PC-3 (cell line): ENCODE measurements at regions not wholly inside any gene's neighbourhood (a gene's known extent, or its start where the extent isn't known, plus 50 kb on each side); places are given as distances from the start of the nearest gene placed in this dataset.

ENCODE experiments used
- CTCF ChIP-seq: fragments of 300-600 bp; sonication (generic); conservative IDR thresholded peaks from 2 replicates; pipeline ENCODE4 v1.5.1; 2017; ENCODE audit warnings: antibody characterized with exemption, low read depth, mild to moderate bottlenecking, low read length
- EZH2 ChIP-seq: fragments of 300-600 bp; sonication (generic); IDR thresholded peaks from one replicate; pipeline ENCODE4 v1.6.1; 2017; ENCODE audit warnings: antibody characterized with exemption, mild to moderate bottlenecking, low read length; ENCODE audit not compliant: unreplicated experiment
- EZH2phosphoT487 ChIP-seq: fragments of 300-600 bp; sonication (generic); IDR thresholded peaks from 2 replicates; pipeline ENCODE4 v1.6.1; 2018; ENCODE audit warnings: mild to moderate bottlenecking, antibody characterized with exemption, low read length, borderline replicate concordance

GRCh38 chr4:187811591-187811990, 184.0 kb upstream of the ZFP42 start:
- TF ChIP-seq CTCF (no peak), EZH2 (no peak), EZH2phosphoT487 (no peak)
